H1 (cell line): ENCODE measurements at regions not wholly inside any gene's neighbourhood (a gene's known extent, or its start where the extent isn't known, plus 50 kb on each side); places are given as distances from the start of the nearest gene placed in this dataset.

Experiments used
- CTCF ChIA-PET: fragments of 300-600 bp; sonication (Branson Sonifier 250); formaldehyde crosslinking; loops from one replicate; lab custom pipeline; 2021; ENCODE audit not compliant: partially characterized antibody; lab: Charles Lee
- POLR2A ChIA-PET: fragments of 300-600 bp; sonication (Branson Sonifier 250); formaldehyde crosslinking; loops from one replicate; lab custom pipeline; 2021; ENCODE audit warnings: inconsistent platforms; ENCODE audit not compliant: partially characterized antibody; lab: Charles Lee
- DNase-seq, 2 experiments: peaks; one replicate each; pipeline versions ENCODE4 v3.0.0 to v3.0.0-alpha.2; 2010 to 2022; ENCODE audit warnings: low spot score in 2 of 2, low read depth in 1 of 2, mixed read lengths in 1 of 2
- FAIRE-seq: peaks from 2 replicates; lab custom pipeline; 2011; peaks lifted over from hg19 to GRCh38; lab: Jason Lieb, UNC
- H2AFZ ChIP-seq: 2 replicates; pipeline ENCODE4 v1.8.1; 2012; ENCODE audit warnings: low read length, inconsistent platforms
- H2AK5ac ChIP-seq: 2 replicates; pipeline ENCODE4 v1.6.1; 2013; ENCODE audit warnings: low read depth, low read length
- H2BK120ac ChIP-seq: replicated peaks from 2 replicates; pipeline ENCODE3; 2013; ENCODE audit warnings: low read depth, low read length, inconsistent platforms
- H2BK12ac ChIP-seq: 2 replicates; pipeline ENCODE4 v1.6.1; 2013; ENCODE audit warnings: low read depth, low read length
- H2BK15ac ChIP-seq: 2 replicates; pipeline ENCODE4 v1.6.1; 2013; ENCODE audit warnings: low read length
- H2BK20ac ChIP-seq: 2 replicates; pipeline ENCODE4 v1.6.1; 2013; ENCODE audit warnings: low read length
- H2BK5ac ChIP-seq: 2 replicates; pipeline ENCODE4 v1.6.1; 2013; ENCODE audit warnings: low read depth, low read length
- H3K14ac ChIP-seq: 2 replicates; pipeline ENCODE4 v1.6.1; 2013; ENCODE audit warnings: inconsistent platforms; ENCODE audit not compliant: insufficient read length
- H3K18ac ChIP-seq: 2 replicates; pipeline ENCODE4 v1.6.1; 2013; ENCODE audit warnings: low read length; ENCODE audit errors: extremely low read depth
- H3K23ac ChIP-seq: 2 replicates; pipeline ENCODE4 v1.6.1; 2013; ENCODE audit warnings: inconsistent platforms; ENCODE audit not compliant: insufficient read length
- H3K23me2 ChIP-seq: 2 replicates; pipeline ENCODE4 v1.6.1; 2013; ENCODE audit warnings: low read depth, low read length
- H3K27ac ChIP-seq: 2 replicates; pipeline ENCODE4 v1.6.1; 2011; ENCODE audit warnings: low read depth, low read length, inconsistent platforms
- H3K27me3 ChIP-seq, 4 experiments: replicated peaks in 1 of 4; 1 replicate in 1 of 4; 2 replicates in 3 of 4; pipeline versions ENCODE4 v1.6.1 to v1.8.1; 2011 to 2013; ENCODE audit warnings: low read length in 3 of 4, mild to moderate bottlenecking in 3 of 4, inconsistent platforms in 2 of 4, mixed read lengths in 2 of 4, moderate library complexity in 1 of 4; ENCODE audit not compliant: control insufficient read depth in 3 of 4, insufficient read depth in 3 of 4; ENCODE audit errors: extremely low read depth in 1 of 4
- H3K36me3 ChIP-seq, 4 experiments: 2 replicates each; pipeline versions ENCODE4 v1.6.1 to v1.8.1; 2011 to 2013; ENCODE audit warnings: mild to moderate bottlenecking in 4 of 4, low read length in 3 of 4, moderate library complexity in 2 of 4, control low read depth in 1 of 4, inconsistent platforms in 1 of 4; ENCODE audit not compliant: insufficient read depth in 4 of 4, control insufficient read depth in 2 of 4
- H3K4ac ChIP-seq: replicated peaks from 2 replicates; pipeline ENCODE3; 2013; ENCODE audit warnings: low read length, low read depth, mixed read lengths, inconsistent platforms; ENCODE audit not compliant: insufficient read length
- H3K4me1 ChIP-seq, 4 experiments: replicated peaks in 1 of 4; 1 replicate in 1 of 4; 2 replicates in 3 of 4; pipeline versions ENCODE4 v1.6.1 to v1.8.1; 2011 to 2013; ENCODE audit warnings: low read length in 3 of 4, inconsistent platforms in 2 of 4, mixed read lengths in 1 of 4; ENCODE audit not compliant: insufficient read depth in 4 of 4, control insufficient read depth in 3 of 4
- H3K4me2 ChIP-seq, 2 experiments: 2 replicates each; pipeline versions ENCODE4 v1.6.1 to v1.8.1; 2011 to 2013; ENCODE audit warnings: low read depth in 2 of 2, low read length in 2 of 2, control low read depth in 1 of 2, inconsistent platforms in 1 of 2, mild to moderate bottlenecking in 1 of 2; ENCODE audit not compliant: insufficient read depth in 1 of 2
- H3K4me3 ChIP-seq, 4 experiments: fragments of 200-600, 300-600 bp in 1 of 4; sonication (generic), shearing (Covaris generic), sonication (Bioruptor Twin) in 1 of 4; 2 replicates each; pipeline versions ENCODE4 v1.5.1 to v1.8.1; 2011 to 2016; ENCODE audit warnings: low read length in 4 of 4, low read depth in 3 of 4, control low read depth in 2 of 4, inconsistent platforms in 2 of 4, mild to moderate bottlenecking in 2 of 4, mixed read lengths in 1 of 4, moderate library complexity in 1 of 4; ENCODE audit not compliant: insufficient read depth in 2 of 4; ENCODE audit errors: extremely low read depth in 1 of 4
- H3K56ac ChIP-seq: replicated peaks from 2 replicates; pipeline ENCODE3; 2013; ENCODE audit warnings: low read depth, mild to moderate bottlenecking, mixed read lengths, low read length, inconsistent platforms; ENCODE audit not compliant: insufficient read length
- H3K79me1 ChIP-seq: 2 replicates; pipeline ENCODE4 v1.6.1; 2013; ENCODE audit warnings: low read depth, low read length, control low read depth
- H3K79me2 ChIP-seq, 2 experiments: 2 replicates each; pipeline versions ENCODE4 v1.6.1 to v1.8.1; 2012 to 2013; ENCODE audit warnings: low read length in 2 of 2, mild to moderate bottlenecking in 2 of 2, inconsistent platforms in 1 of 2; ENCODE audit not compliant: insufficient read depth in 2 of 2, control insufficient read depth in 1 of 2
- H3K9ac ChIP-seq, 4 experiments: replicated peaks in 1 of 4; 1 replicate in 1 of 4; 2 replicates in 3 of 4; pipeline versions ENCODE4 v1.6.1 to v1.8.1; 2011 to 2013; ENCODE audit warnings: low read depth in 3 of 4, low read length in 3 of 4, control low read depth in 2 of 4, mild to moderate bottlenecking in 2 of 4, moderate library complexity in 2 of 4, inconsistent platforms in 1 of 4; ENCODE audit errors: extremely low read depth in 1 of 4
- H3K9me3 ChIP-seq, 2 experiments: 2 replicates each; pipeline versions ENCODE4 v1.6.1 to v1.8.1; 2012 to 2013; ENCODE audit warnings: mild to moderate bottlenecking in 2 of 2, moderate library complexity in 2 of 2, control low read depth in 1 of 2, inconsistent platforms in 1 of 2, low read depth in 1 of 2, low read length in 1 of 2, mixed read lengths in 1 of 2; ENCODE audit not compliant: insufficient read depth in 2 of 2
- H4K20me1 ChIP-seq, 2 experiments: replicated peaks in 1 of 2; 2 replicates each; pipeline versions ENCODE3 to v1.8.1; 2011 to 2013; ENCODE audit warnings: inconsistent platforms in 2 of 2, low read length in 2 of 2, mild to moderate bottlenecking in 1 of 2; ENCODE audit not compliant: insufficient read depth in 2 of 2, control insufficient read depth in 1 of 2
- H4K5ac ChIP-seq: 2 replicates; pipeline ENCODE4 v1.6.1; 2013; ENCODE audit warnings: low read length, low read depth, mixed read lengths, inconsistent platforms; ENCODE audit not compliant: insufficient read length
- H4K8ac ChIP-seq: 2 replicates; pipeline ENCODE4 v1.8.0; 2013; ENCODE audit warnings: mild to moderate bottlenecking, moderate library complexity, low read length, inconsistent platforms; ENCODE audit not compliant: insufficient read depth; ENCODE audit errors: extremely low read depth
- H4K91ac ChIP-seq: replicated peaks from 2 replicates; pipeline ENCODE3; 2013; ENCODE audit warnings: low read length, mixed read lengths, inconsistent platforms; ENCODE audit not compliant: insufficient read length
- EZH2 ChIP-seq: fragments of 200-600 bp; sonication (generic); IDR thresholded peaks from 2 replicates; pipeline ENCODE4 v1.7.1; 2012; ENCODE audit warnings: low read depth, mild to moderate bottlenecking, moderate library complexity, low read length, inconsistent platforms; ENCODE audit not compliant: severe bottlenecking
- GTF2F1 ChIP-seq: IDR thresholded peaks from 2 replicates; pipeline ENCODE4 v1.6.1; 2012; ENCODE audit warnings: low read depth, low read length, improper control_type of control experiment, borderline replicate concordance
- PHF8 ChIP-seq: fragments of 200-600 bp; sonication (generic); conservative IDR thresholded peaks from 2 replicates; pipeline ENCODE4 v1.7.1; 2012; ENCODE audit warnings: low read depth, mild to moderate bottlenecking, inconsistent platforms, low read length, moderate library complexity
- POLR2AphosphoS5 ChIP-seq: IDR thresholded peaks from 2 replicates; pipeline ENCODE4 v1.6.1; 2011; ENCODE audit warnings: low read depth, low read length
- RFX5 ChIP-seq: IDR thresholded peaks from 2 replicates; pipeline ENCODE4 v1.6.1; 2011; ENCODE audit warnings: low read depth, low read length, improper control_type of control experiment, borderline replicate concordance
- RXRA ChIP-seq: IDR thresholded peaks from 2 replicates; pipeline ENCODE4 v1.6.1; 2011; ENCODE audit warnings: low read depth, mild to moderate bottlenecking, low read length, moderate library complexity; ENCODE audit not compliant: insufficient read depth
- SIN3A ChIP-seq, 2 experiments: IDR thresholded peaks in 1 of 2; conservative IDR thresholded peaks in 1 of 2; 2 replicates each; pipeline ENCODE4 v1.6.1; 2011 to 2012; ENCODE audit warnings: low read length in 2 of 2, improper control_type of control experiment in 1 of 2, low read depth in 1 of 2, mild to moderate bottlenecking in 1 of 2
- whole genome bisulfite sequencing, 2 experiments: shearing (Covaris generic) in 1 of 2; methylation state at CpG; one replicate each; pipeline versions ENCODE4 v1.1.6 to v1.1.7; 2013 to 2015; ENCODE audit warnings: low lambda C conversion rate in 2 of 2, mixed read lengths in 2 of 2, inconsistent platforms in 1 of 2, low coverage in 1 of 2, missing lambda C conversion rate in 1 of 2; ENCODE audit not compliant: insufficient replicate concordance in 2 of 2, insufficient coverage in 1 of 2, insufficient read length in 1 of 2; ENCODE audit errors: extremely low coverage in 1 of 2, missing lambda C conversion rate in 1 of 2; 5-methylcytosine and 5-hydroxymethylcytosine counted together

GRCh38 chr12:89082370-89082753 lies 269.9 kb downstream of the DUSP6 start:
- no peaks in the 10 kb centered on the region for H3K23me2 ChIP-seq
- H3K14ac ChIP-seq = no peak overlapping the region
- H3K4ac ChIP-seq = no peak overlapping the region
- peaks cover 10 to 25% (median 20%) of the 10 kb centered on the region in 4 experiments for H3K4me1 ChIP-seq
- peak overlapping the region; percentile 45 for H4K91ac ChIP-seq
- H2BK15ac ChIP-seq = 0 out of 2 replicates have a peak overlapping the region, but pooled peaks have one; percentile 65
- no peak overlapping the region for H2AK5ac ChIP-seq
- no peaks in the 10 kb centered on the region for H4K20me1 ChIP-seq
- peak overlapping the region; percentile 40; the same call in 1 of the 2 replicates for H2BK12ac ChIP-seq
- CTCF ChIA-PET = interaction anchor here (0.6 kb wide), 1 partner anchor 377 kb away, joined by 3 read pairs; no protein-coding TSS in a partner anchor
- no peak overlapping the region for H3K9ac ChIP-seq
- 70% methylated on average over 1 of the region's 1 CpG; no CpG with 5 or more reads in 1 of the 2 experiments for WGBS, 2 experiments
- no peak overlapping the region for H4K8ac ChIP-seq
- no peak for TF ChIP-seq GTF2F1
- no peak for TF ChIP-seq RFX5
- no peak for TF ChIP-seq EZH2
- no peak for TF ChIP-seq PHF8
- TF ChIP-seq POLR2AphosphoS5 = no peak
- TF ChIP-seq RXRA = no peak
- no peak for TF ChIP-seq SIN3A (conservative IDR thresholded peaks at IDR 0.05 in 1 of 2, IDR thresholded peaks at IDR 0.05 in 1 of 2; ENCODE audit: low read depth in 1 of 2, low read length in 2 of 2)
- TF ChIP-seq, all 59 proteins: peak for 0
- DNase-seq (no peak), FAIRE-seq (no peak)
- peak overlapping the region; percentile 74; the same call in 1 of the 2 replicates for H2BK20ac ChIP-seq
- H3K79me1 ChIP-seq = no peaks in the 10 kb centered on the region
- peak overlapping the region; percentile 54; the same call in 1 of the 2 replicates for H2BK5ac ChIP-seq
- no peak overlapping the region for H3K56ac ChIP-seq
- H3K4me3 ChIP-seq = no peak overlapping the region
- H3K27me3 ChIP-seq = no peaks in the 10 kb centered on the region
- H4K5ac ChIP-seq = no peak overlapping the region
- peak overlapping the region; percentile 5 for H2BK120ac ChIP-seq
- no peak overlapping the region for H2AFZ ChIP-seq
- no peaks in the 10 kb centered on the region for H3K36me3 ChIP-seq
- H3K79me2 ChIP-seq = no peaks in the 10 kb centered on the region
- peak overlapping the region; percentile 9; the same call in 1 of the 2 replicates for H3K18ac ChIP-seq
- no peaks in the 10 kb centered on the region for H3K9me3 ChIP-seq
- POLR2A ChIA-PET = no interaction called here
- no peak overlapping the region for H3K23ac ChIP-seq
- no peak overlapping the region for H3K27ac ChIP-seq
- H3K4me2 ChIP-seq = 0 out of 4 replicates have a peak overlapping the region, but pooled peaks of 1 of the 2 experiments have one; percentile 15
